ENCODE measurements at regions not wholly inside any gene's neighbourhood (a gene's known extent, or its start where the extent isn't known, plus 50 kb on each side); places are given as distances from the start of the nearest gene placed in this dataset.

DNA sequence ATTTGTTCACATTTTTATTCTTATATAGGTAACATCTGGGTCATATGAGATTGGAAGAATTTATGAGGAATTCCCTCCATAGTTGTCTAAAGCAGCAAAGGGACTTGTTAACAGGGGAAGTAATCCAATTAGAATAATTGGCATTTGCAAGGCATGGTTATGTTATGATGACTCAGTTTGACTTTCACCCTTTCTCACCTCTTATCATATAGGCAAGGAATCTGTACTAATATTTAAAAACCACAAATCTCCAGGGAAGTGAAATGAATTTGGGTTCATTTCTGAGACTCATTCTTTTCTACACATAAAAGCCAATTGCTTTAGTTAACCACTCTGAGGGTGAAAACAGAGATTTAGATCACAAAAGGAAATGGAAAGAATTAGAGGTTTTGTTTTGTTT is 281.5 kb upstream of the DKK2 start:
- H3K27me3 Mint-ChIP-seq (ENCODE audit: low read depth), result no peaks in the 10 kb centered on the region
- no peak overlapping the region for H3K27ac Mint-ChIP-seq
- no peaks in the 10 kb centered on the region for H3K9me3 Mint-ChIP-seq
- no peaks in the 10 kb centered on the region for H3K4me1 Mint-ChIP-seq (ENCODE audit: low read depth)
- H3K36me3 Mint-ChIP-seq (ENCODE audit: low read depth), result no peaks in the 10 kb centered on the region
- no peak for DNase-seq (ENCODE audit: low spot score)
- no peak overlapping the region for H3K4me3 Mint-ChIP-seq (ENCODE audit: low read depth)
- intact Hi-C loops (cut with micrococcal nuclease), result no loop called here

DNA sequence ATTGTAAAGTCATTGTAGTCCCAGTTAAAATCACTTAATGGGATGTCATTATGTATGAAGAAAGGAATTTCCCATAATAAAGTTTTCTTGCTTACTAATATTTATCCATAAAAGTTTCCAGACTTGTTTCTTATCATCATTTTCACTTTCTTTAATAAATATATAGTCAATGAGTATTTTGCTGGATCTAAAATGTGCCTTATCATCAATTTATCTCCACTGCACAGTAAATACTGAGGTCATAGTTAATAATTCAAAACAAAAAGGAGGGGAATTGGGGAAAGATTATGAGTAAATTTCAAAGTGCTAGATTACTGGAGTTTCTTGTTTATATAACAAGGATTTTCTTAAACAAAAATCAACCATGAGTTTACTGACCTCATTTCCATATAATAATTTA is 279.5 kb upstream of the DKK2 start:
- Mint-ChIP-seq H3K9me3 (no peaks in the 10 kb centered on the region), H3K4me1 (ENCODE audit: low read depth) (no peaks in the 10 kb centered on the region), H3K27ac (no peak overlapping the region), H3K4me3 (ENCODE audit: low read depth) (no peak overlapping the region), H3K36me3 (ENCODE audit: low read depth) (no peaks in the 10 kb centered on the region), H3K27me3 (ENCODE audit: low read depth) (no peaks in the 10 kb centered on the region)
- intact Hi-C loops (cut with micrococcal nuclease), result no loop called here
- DNase-seq (ENCODE audit: low spot score), result no peak

DNA sequence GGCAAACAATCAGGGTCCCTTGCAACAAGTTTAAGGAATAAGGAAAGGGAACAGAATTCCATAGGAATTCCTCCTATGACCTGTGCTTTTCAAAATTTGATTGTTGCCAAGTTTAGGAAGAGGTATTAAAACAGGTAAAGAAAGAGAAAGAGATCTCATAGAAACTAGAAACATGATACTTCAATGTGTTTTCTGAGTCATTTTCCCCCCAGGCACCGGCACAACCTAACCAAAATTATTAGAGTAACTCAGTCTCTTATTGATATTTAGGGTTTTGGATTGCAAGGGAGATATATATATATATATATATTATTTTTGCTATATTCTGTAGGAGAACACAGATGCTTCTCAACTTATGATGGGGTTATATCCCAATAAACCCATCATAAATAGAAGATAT is 278.0 kb upstream of the DKK2 start:
- H3K27me3 Mint-ChIP-seq (ENCODE audit: low read depth), result no peaks in the 10 kb centered on the region
- H3K4me3 Mint-ChIP-seq (ENCODE audit: low read depth), result no peak overlapping the region
- intact Hi-C loops (cut with micrococcal nuclease), result no loop called here
- no peak overlapping the region for H3K27ac Mint-ChIP-seq
- H3K4me1 Mint-ChIP-seq (ENCODE audit: low read depth), result no peaks in the 10 kb centered on the region
- H3K9me3 Mint-ChIP-seq, result no peaks in the 10 kb centered on the region
- H3K36me3 Mint-ChIP-seq (ENCODE audit: low read depth), result no peaks in the 10 kb centered on the region
- DNase-seq (ENCODE audit: low spot score), result no peak

DNA sequence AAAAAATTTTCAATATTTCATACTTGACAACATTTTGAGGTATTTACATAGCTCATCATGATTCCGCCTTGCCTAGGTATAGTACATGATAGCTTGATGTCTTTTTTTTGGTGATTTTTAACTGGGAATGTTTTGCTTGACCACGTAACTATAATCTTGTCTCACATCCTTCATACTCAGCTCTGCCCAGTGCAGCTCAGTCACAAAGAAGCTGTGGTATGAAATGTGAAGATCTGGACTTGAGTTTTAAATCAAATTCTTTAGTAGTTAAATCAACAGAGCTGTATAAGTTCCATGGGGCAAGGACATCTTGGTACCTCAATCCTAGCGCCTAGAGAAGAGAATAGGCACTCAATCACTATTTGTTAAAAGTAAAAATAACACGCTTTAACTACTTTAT is 276.3 kb upstream of the DKK2 start:
- H3K36me3 Mint-ChIP-seq (ENCODE audit: low read depth), result no peaks in the 10 kb centered on the region
- H3K4me1 Mint-ChIP-seq (ENCODE audit: low read depth), result no peaks in the 10 kb centered on the region
- intact Hi-C loops (cut with micrococcal nuclease), result no loop called here
- no peak for DNase-seq (ENCODE audit: low spot score)
- no peak overlapping the region for H3K4me3 Mint-ChIP-seq (ENCODE audit: low read depth)
- no peaks in the 10 kb centered on the region for H3K27me3 Mint-ChIP-seq (ENCODE audit: low read depth)
- no peaks in the 10 kb centered on the region for H3K9me3 Mint-ChIP-seq
- H3K27ac Mint-ChIP-seq, result no peak overlapping the region

DNA sequence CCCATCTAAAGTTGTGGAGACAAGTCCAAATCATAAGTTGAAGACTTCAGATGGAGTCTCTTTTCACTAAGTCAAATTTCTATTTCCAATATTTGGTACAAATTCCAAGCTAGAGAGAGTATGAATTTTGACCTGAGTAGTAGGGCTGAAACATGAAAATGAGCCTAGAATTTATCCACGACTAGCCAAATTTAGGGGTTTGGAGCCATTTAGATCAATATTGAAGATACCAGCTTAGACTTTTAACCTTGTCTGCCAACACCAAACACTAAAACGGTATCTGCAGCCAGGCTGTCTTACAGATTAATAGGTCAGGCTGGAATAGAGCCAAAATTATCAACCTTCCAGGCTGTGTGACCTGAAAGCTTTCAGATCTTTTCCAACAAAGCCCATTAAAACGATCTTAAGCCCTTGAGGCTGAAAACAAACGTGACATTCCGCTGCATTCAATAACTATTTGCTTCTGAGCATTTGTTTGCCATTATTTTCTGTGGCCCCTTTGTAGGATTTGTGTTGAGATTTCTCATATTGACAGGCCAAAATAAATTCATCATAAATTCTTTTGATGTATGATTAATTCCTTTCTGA is 268.7 kb upstream of the DKK2 start:
- H3K9me3 Mint-ChIP-seq, result no peaks in the 10 kb centered on the region
- intact Hi-C loops (cut with micrococcal nuclease), result no loop called here
- H3K27me3 Mint-ChIP-seq (ENCODE audit: low read depth), result no peaks in the 10 kb centered on the region
- H3K4me1 Mint-ChIP-seq (ENCODE audit: low read depth), result no peaks in the 10 kb centered on the region
- H3K27ac Mint-ChIP-seq, result no peak overlapping the region
- H3K36me3 Mint-ChIP-seq (ENCODE audit: low read depth), result no peaks in the 10 kb centered on the region
- no peak overlapping the region for H3K4me3 Mint-ChIP-seq (ENCODE audit: low read depth)
- DNase-seq (ENCODE audit: low spot score), result no peak

DNA sequence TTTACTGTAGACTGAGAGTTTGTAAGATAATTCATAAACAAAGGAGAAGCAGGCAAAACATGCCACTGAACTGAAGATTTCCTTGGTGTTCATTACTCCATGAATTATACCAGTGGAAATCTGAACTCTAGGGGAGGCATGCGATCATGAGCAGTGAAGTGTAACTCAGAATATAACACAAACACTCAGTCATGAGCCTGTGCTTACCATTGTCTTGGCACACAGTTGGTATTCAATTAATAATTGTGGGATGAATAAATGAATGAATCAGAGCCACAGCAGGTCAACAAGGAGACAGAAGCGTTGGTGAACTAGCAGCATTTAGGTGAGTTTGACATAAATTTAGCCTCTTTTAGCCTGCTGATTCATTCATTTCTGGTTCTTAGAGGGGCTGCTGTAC is 263.5 kb upstream of the DKK2 start:
- Mint-ChIP-seq H3K36me3 (ENCODE audit: low read depth) (no peaks in the 10 kb centered on the region), H3K4me1 (ENCODE audit: low read depth) (no peaks in the 10 kb centered on the region), H3K9me3 (no peaks in the 10 kb centered on the region), H3K27ac (no peak overlapping the region), H3K4me3 (ENCODE audit: low read depth) (no peak overlapping the region), H3K27me3 (ENCODE audit: low read depth) (no peaks in the 10 kb centered on the region)
- intact Hi-C loops (cut with micrococcal nuclease), result no loop called here
- no peak for DNase-seq (ENCODE audit: low spot score)

DNA sequence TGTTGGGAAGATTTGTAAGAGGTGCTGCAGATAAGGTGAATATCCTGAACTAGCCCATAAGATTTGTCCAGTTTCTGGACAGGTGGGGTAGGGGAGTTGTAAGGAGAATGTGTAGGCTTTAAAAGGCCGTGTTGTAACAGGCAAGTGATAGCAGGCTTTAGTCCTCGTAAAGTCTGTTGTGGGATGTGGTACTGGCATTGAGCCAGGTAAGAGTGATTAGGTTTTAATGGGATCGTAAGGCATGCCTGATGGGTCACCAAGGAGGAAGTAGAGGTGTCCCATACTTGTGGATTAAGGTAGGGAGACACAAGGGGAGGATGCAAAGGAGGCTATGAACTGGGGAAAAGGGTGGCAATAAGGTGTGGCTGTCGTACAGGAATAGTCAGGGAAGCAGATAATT is 256.9 kb upstream of the DKK2 start:
- Mint-ChIP-seq H3K36me3 (ENCODE audit: low read depth) (no peaks in the 10 kb centered on the region), H3K4me3 (ENCODE audit: low read depth) (no peak overlapping the region), H3K9me3 (no peaks in the 10 kb centered on the region), H3K27ac (no peak overlapping the region), H3K4me1 (ENCODE audit: low read depth) (no peaks in the 10 kb centered on the region), H3K27me3 (ENCODE audit: low read depth) (no peaks in the 10 kb centered on the region)
- DNase-seq (ENCODE audit: low spot score), result no peak
- intact Hi-C loops (cut with micrococcal nuclease), result no loop called here

DNA sequence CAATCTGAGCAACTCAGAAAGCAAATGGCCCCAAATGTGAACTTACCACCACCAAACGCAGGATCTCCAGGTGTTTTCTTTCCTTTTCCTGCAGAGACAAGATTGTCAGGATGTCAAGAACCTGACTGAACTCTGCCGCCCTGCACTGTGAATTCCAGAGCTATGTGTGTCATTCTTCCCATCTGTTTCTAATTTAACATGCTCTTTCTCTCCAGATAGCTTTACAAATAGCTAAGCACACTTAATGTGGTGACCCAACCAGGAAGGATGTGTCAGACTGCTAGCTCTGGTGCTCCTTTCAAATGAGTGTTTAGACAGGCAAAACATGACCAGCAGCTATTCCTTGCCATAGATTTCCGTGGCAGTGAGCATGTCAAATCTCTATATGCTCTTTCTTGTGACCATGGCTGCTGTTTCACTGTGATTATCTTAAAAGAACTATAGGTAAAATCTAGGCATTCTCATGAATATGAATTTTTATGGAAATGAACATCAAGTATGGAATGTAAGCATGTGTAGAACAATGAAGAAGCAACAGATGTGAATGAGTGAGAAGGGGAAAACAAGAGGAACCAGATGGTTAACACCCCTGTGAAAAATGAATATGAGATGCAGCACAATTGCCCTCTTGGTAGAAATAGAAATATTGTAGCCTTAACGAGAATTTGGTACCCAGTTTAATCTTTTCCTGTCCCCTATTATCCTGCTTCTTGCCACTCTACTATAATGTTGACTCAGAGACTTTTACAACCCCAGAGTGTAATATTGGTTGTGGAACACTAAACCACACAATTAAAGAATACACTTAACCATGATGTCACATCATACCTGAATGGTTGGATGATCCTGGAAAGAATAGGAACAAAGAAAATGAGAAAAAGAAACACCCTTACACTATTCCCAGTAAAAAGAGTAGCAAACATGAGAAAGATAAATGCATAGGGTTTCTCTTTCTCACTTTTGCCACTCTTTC is 247.8 kb upstream of the DKK2 start:
- no peaks in the 10 kb centered on the region for H3K9me3 Mint-ChIP-seq
- H3K27ac Mint-ChIP-seq, result no peak overlapping the region
- intact Hi-C loops (cut with micrococcal nuclease), result no loop called here

DNA sequence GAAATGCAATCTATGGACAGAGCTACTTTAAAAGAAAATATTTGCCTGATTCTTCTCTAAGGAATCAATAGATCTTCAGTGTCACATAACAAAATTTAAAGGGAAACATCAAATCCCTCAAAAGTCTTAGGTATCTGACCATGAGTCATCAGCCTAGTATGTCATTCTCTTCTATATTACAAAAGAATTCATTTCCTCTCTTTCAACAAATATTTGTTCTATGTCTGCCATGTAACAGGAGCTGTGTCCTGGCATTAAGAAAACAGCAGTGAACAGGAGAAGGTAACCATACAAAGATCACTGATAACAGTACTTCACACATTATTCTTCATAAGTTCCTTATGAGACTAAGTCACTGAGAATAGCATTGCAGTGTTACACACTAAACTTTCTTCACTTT is 243.6 kb upstream of the DKK2 start:
- H3K27ac Mint-ChIP-seq, result no peak overlapping the region
- no peaks in the 10 kb centered on the region for H3K9me3 Mint-ChIP-seq
- intact Hi-C loops (cut with micrococcal nuclease), result no loop called here
- no peak overlapping the region for H3K4me3 Mint-ChIP-seq (ENCODE audit: low read depth)
- no peaks in the 10 kb centered on the region for H3K36me3 Mint-ChIP-seq (ENCODE audit: low read depth)
- H3K27me3 Mint-ChIP-seq (ENCODE audit: low read depth), result no peaks in the 10 kb centered on the region
- H3K4me1 Mint-ChIP-seq (ENCODE audit: low read depth), result no peaks in the 10 kb centered on the region
- no peak for DNase-seq (ENCODE audit: low spot score)

More for the DNA sequence above, 247.8 kb upstream of the DKK2 start:
- Mint-ChIP-seq H3K27me3 (ENCODE audit: low read depth) (no peaks in the 10 kb centered on the region), H3K4me1 (ENCODE audit: low read depth) (no peaks in the 10 kb centered on the region), H3K4me3 (ENCODE audit: low read depth) (no peak overlapping the region), H3K36me3 (ENCODE audit: low read depth) (no peaks in the 10 kb centered on the region)
- no peak for DNase-seq (ENCODE audit: low spot score)

DNA sequence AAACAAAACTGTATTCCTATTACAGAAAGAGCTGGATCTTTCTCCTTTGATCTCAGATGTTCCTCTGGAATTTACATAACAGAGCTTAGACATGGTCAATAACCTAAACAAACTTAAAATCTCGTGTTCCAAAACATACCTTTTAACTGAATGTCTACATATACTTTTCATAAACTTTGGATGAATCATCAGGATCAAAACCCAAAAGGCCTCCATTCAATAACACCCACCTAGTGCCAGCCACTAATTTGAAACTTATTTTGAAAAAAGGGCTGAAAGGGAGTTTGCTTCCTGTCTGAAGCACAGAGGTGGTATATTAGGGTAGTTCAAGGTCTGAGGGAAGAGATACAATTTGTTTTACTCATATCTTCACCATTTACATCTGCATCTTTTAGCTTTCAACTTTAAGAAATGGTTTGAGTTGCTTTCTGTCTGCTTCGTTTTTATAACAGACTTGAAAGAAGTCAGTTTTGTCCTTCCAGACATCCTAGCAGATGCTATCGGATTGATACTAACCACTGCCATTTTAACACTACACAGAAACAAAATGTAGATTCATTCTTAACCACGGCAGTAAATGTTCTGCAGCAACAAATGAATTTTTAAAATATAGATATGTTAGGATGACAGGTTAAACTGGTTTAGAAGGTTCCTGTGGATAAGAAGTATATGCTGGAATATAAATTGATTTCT is 242.8 kb upstream of the DKK2 start:
- H3K36me3 Mint-ChIP-seq (ENCODE audit: low read depth), result no peaks in the 10 kb centered on the region
- H3K4me3 Mint-ChIP-seq (ENCODE audit: low read depth), result no peak overlapping the region
- H3K27me3 Mint-ChIP-seq (ENCODE audit: low read depth), result no peaks in the 10 kb centered on the region
- intact Hi-C loops (cut with micrococcal nuclease), result no loop called here
- no peak for DNase-seq (ENCODE audit: low spot score)
- no peaks in the 10 kb centered on the region for H3K4me1 Mint-ChIP-seq (ENCODE audit: low read depth)
- H3K27ac Mint-ChIP-seq, result no peak overlapping the region
- H3K9me3 Mint-ChIP-seq, result no peaks in the 10 kb centered on the region

DNA sequence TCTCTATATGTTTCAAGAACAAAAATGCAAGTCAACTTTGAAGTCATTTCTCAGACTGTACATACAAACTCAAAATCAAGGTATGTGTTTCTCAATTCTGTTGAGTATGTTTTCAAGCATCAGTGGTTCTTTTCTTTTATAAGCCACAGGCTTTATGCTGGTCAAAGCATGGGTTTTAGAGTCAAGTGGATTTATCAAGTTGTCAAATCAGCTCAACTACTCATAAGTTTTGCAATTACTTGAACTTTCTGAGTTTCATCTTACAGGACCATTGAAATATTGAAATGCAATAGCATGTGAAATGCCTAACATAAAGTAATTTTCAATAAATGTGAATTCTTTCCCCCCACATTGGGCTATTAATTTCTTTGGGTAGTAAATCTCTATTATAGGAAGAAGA is 239.9 kb upstream of the DKK2 start:
- DNase-seq (ENCODE audit: low spot score), result no peak
- H3K27ac Mint-ChIP-seq, result no peak overlapping the region
- intact Hi-C loops (cut with micrococcal nuclease), result no loop called here
- H3K36me3 Mint-ChIP-seq (ENCODE audit: low read depth), result no peaks in the 10 kb centered on the region
- H3K27me3 Mint-ChIP-seq (ENCODE audit: low read depth), result no peaks in the 10 kb centered on the region
- no peaks in the 10 kb centered on the region for H3K9me3 Mint-ChIP-seq
- H3K4me3 Mint-ChIP-seq (ENCODE audit: low read depth), result no peak overlapping the region
- H3K4me1 Mint-ChIP-seq (ENCODE audit: low read depth), result no peaks in the 10 kb centered on the region

DNA sequence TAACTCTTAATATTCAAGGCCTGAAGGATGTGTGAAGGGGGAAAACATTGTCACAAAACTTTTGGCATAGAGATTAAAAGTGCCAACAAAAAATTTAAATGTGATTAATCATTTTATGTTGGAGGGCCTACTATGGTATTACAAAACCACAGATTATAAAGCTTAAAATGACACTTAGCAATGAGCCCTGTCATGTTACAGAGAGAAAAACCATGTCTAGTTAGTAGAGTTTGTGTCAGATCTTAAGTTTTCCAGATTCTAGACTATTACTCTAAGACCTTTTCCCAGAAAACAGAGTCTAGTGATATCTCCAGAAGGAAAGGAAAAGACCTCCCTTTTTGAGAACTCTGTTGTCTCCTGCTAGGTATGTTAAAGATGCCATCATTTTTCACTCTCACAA is 239.1 kb upstream of the DKK2 start:
- no peak for DNase-seq (ENCODE audit: low spot score)
- no peaks in the 10 kb centered on the region for H3K36me3 Mint-ChIP-seq (ENCODE audit: low read depth)
- no peaks in the 10 kb centered on the region for H3K27me3 Mint-ChIP-seq (ENCODE audit: low read depth)
- H3K4me1 Mint-ChIP-seq (ENCODE audit: low read depth), result no peaks in the 10 kb centered on the region
- intact Hi-C loops (cut with micrococcal nuclease), result no loop called here
- no peaks in the 10 kb centered on the region for H3K9me3 Mint-ChIP-seq
- H3K4me3 Mint-ChIP-seq (ENCODE audit: low read depth), result no peak overlapping the region
- no peak overlapping the region for H3K27ac Mint-ChIP-seq

DNA sequence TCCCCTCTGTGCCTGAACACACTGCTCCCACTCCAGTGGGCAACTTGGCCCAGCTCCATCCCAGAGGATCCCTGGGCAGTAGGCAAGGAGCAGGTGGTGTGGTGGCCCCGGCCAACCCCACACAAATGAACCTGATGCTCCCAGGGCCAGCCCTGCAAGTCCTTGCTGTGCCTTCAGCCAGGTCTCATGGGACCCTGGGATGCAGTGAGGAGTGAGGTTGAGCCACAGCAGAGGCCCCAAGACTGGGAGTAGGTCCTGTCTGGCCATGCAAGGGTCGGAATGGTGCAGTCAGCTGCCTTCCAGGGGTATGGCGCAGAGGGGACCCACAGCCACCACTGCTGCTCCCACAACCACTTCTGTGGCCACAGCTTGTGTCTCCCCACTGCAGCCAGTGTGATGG is 234.5 kb upstream of the DKK2 start:
- no peaks in the 10 kb centered on the region for H3K36me3 Mint-ChIP-seq (ENCODE audit: low read depth)
- intact Hi-C loops (cut with micrococcal nuclease), result no loop called here
- DNase-seq (ENCODE audit: low spot score), result no peak
- H3K27ac Mint-ChIP-seq, result no peak overlapping the region
- H3K27me3 Mint-ChIP-seq (ENCODE audit: low read depth), result no peaks in the 10 kb centered on the region
- H3K9me3 Mint-ChIP-seq, result no peaks in the 10 kb centered on the region
- no peak overlapping the region for H3K4me3 Mint-ChIP-seq (ENCODE audit: low read depth)
- H3K4me1 Mint-ChIP-seq (ENCODE audit: low read depth), result no peaks in the 10 kb centered on the region

Data from activated T-helper 2 cell treated with anti-CD3 and anti-CD28 coated beads, Interferon-gamma antibody, Interleukin-2, Interleukin-4, amounts not matched to agents 10 μg/mL and 5 μg/mL and 100 μg/mL, durations not matched to agents 14 hours and 24 hours and 36 hours (primary cell).